ENCODE measurements at regions not wholly inside any gene's neighbourhood (a gene's known extent, or its start where the extent isn't known, plus 50 kb on each side); places are given as distances from the start of the nearest gene placed in this dataset.

DNA sequence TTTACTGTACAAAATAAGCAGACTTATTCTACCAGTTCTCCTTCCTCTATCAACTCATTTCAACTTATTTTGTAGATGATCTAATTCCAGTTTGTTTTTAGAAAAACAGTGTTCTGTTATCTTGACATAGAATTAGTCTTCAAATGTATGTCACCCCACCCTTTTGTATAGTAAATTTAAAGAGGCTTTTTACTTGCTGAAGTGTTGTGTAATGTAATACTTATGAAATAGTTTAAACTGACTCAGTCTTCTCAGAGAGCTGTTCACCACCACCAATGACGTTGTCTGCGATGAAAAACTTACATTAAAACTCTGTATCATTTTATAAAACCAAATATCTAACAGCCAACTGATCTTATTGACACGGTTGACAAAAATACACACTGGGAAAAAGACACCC, 82.9 kb downstream of the RAP2B start:
- H3K9me2 ChIP-seq (ENCODE audit: insufficient read depth), result no peaks in the 10 kb centered on the region
- TF ChIP-seq CBX3 (IDR thresholded peaks at IDR 0.05; ENCODE audit: low read depth), result no peak
- TF ChIP-seq RAD21 (IDR thresholded peaks at IDR 0.05; ENCODE audit: low read depth), result no peak
- TF ChIP-seq, protein P1, sequence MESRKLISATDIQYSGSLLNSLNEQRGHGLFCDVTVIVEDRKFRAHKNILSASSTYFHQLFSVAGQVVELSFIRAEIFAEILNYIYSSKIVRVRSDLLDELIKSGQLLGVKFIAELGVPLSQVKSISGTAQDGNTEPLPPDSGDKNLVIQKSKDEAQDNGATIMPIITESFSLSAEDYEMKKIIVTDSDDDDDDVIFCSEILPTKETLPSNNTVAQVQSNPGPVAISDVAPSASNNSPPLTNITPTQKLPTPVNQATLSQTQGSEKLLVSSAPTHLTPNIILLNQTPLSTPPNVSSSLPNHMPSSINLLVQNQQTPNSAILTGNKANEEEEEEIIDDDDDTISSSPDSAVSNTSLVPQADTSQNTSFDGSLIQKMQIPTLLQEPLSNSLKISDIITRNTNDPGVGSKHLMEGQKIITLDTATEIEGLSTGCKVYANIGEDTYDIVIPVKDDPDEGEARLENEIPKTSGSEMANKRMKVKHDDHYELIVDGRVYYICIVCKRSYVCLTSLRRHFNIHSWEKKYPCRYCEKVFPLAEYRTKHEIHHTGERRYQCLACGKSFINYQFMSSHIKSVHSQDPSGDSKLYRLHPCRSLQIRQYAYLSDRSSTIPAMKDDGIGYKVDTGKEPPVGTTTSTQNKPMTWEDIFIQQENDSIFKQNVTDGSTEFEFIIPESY (IDR thresholded peaks at IDR 0.05; ENCODE audit: extremely low read depth, insufficient replicate concordance, low read length), result no peak
- TF ChIP-seq FOSL1 (IDR thresholded peaks at IDR 0.05; ENCODE audit: low read depth), result no peak
- no peak for TF ChIP-seq SRF (IDR thresholded peaks at IDR 0.05; ENCODE audit: low read depth)
- no peak for TF ChIP-seq EGR1 (IDR thresholded peaks at IDR 0.05; ENCODE audit: low read depth)
- TF ChIP-seq CTCF (IDR thresholded peaks at IDR 0.05 in 2 of 3, conservative IDR thresholded peaks at IDR 0.05 in 1 of 3; ENCODE audit: borderline replicate concordance in 1 of 3, insufficient read depth in 1 of 3, low read depth in 2 of 3, low read length in 2 of 3), result no peak
- no peak for TF ChIP-seq ZNF274 (IDR thresholded peaks at IDR 0.05; ENCODE audit: low read depth, low read length)
- TF ChIP-seq EZH2phosphoT487 (IDR thresholded peaks at IDR 0.05; ENCODE audit: borderline replicate concordance), result no peak
- no peak for TF ChIP-seq SIN3A (IDR thresholded peaks at IDR 0.05; ENCODE audit: low read depth)
- no peak for TF ChIP-seq ZFX (IDR thresholded peaks at IDR 0.05)
- TF ChIP-seq, protein P2, sequence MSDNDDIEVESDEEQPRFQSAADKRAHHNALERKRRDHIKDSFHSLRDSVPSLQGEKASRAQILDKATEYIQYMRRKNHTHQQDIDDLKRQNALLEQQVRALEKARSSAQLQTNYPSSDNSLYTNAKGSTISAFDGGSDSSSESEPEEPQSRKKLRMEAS (IDR thresholded peaks at IDR 0.05), result no peak
- TF ChIP-seq REST (IDR thresholded peaks at IDR 0.05; ENCODE audit: low read depth), result no peak
- no peaks in the 10 kb centered on the region for H3K36me3 ChIP-seq (ENCODE audit: control insufficient read depth in 1 of 2, insufficient read depth in 2 of 2, low read length in 2 of 2)
- no peak for DNase-seq (ENCODE audit: low read depth, low spot score)
- H3K9ac ChIP-seq (ENCODE audit: low read length), result no peak overlapping the region
- ChIA-PET CTCF (no interaction called here), POLR2A (no interaction called here), RAD21 (ENCODE audit: low non-redundant PET in 1 of 2, low total read pairs in 2 of 2, uncharacterized antibody in 2 of 2, unreplicated experiment in 2 of 2) (no interaction called here)
- intact Hi-C loops (cut with micrococcal nuclease), result no loop called here
- H3K4me1 ChIP-seq (ENCODE audit: control insufficient read depth in 1 of 2, insufficient read depth in 2 of 2, low read length in 2 of 2), result no peaks in the 10 kb centered on the region
- no TSS peak for BruUV-seq (replicated peaks)
- H3K9me3 ChIP-seq (ENCODE audit: control insufficient read depth in 1 of 2, insufficient read depth in 1 of 2, low read depth in 1 of 2, low read length in 2 of 2), result no peaks in the 10 kb centered on the region
- no peak overlapping the region for H3K4me3 ChIP-seq (replicated peaks in 1 of 2; ENCODE audit: low read depth in 1 of 2, low read length in 2 of 2)
- H3K4me2 ChIP-seq (ENCODE audit: low read length), result no peak overlapping the region
- peak overlapping the region; percentile 20 for H2AFZ ChIP-seq (ENCODE audit: low read depth, low read length, poor library complexity, severe bottlenecking)
- H3K27ac ChIP-seq (ENCODE audit: low read depth, low read length), result no peak overlapping the region
- no peak for ATAC-seq
- no peaks in the 10 kb centered on the region for H3K27me3 ChIP-seq (ENCODE audit: insufficient read depth, low read length)
- no peaks in the 10 kb centered on the region for H4K20me1 ChIP-seq (ENCODE audit: insufficient read depth)
- H3K79me2 ChIP-seq (ENCODE audit: insufficient read depth, low read length), result no peaks in the 10 kb centered on the region

Data from HCT116 (cell line).